NB4 (cell line): ENCODE measurements at regions not wholly inside any gene's neighbourhood (a gene's known extent, or its start where the extent isn't known, plus 50 kb on each side); places are given as distances from the start of the nearest gene placed in this dataset.

ENCODE experiments used
- POLR2A ChIP-seq: IDR thresholded peaks from 2 replicates; pipeline ENCODE4 v1.6.1; 2011; ENCODE audit warnings: mild to moderate bottlenecking; ENCODE audit not compliant: insufficient read length; ENCODE audit errors: extremely low read depth
- TF ChIP-seq, protein P1 (sequence below): IDR thresholded peaks from one replicate; pipeline ENCODE4 v1.5.1; 2012; ENCODE audit warnings: low read depth, low read length
- TF ChIP-seq, protein P2 (sequence below): IDR thresholded peaks from 2 replicates; pipeline ENCODE4 v1.6.1; 2011; ENCODE audit warnings: low read depth, low read length

DNA sequence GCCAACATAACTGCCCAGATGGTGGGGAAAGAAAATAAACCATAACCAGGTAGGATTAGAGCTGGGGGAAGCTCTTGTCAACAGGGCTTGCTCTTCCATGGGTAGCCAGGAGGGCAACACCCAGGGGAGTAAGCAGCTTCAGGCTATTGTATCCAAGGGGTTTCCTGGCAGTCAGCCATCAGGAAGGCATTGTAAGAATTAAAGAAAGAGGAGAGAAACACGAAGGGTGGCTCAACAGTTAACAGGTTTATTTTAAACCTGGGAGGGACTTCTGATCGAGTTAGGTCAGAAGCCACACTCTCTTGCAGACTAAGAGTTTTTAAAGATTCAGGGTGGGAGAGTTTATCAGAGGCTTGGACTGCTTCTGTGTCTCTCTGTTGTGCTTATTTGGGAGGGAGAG is 114.2 kb downstream of the QRSL1 start:
- no peak for TF ChIP-seq POLR2A
- TF ChIP-seq, protein P1, sequence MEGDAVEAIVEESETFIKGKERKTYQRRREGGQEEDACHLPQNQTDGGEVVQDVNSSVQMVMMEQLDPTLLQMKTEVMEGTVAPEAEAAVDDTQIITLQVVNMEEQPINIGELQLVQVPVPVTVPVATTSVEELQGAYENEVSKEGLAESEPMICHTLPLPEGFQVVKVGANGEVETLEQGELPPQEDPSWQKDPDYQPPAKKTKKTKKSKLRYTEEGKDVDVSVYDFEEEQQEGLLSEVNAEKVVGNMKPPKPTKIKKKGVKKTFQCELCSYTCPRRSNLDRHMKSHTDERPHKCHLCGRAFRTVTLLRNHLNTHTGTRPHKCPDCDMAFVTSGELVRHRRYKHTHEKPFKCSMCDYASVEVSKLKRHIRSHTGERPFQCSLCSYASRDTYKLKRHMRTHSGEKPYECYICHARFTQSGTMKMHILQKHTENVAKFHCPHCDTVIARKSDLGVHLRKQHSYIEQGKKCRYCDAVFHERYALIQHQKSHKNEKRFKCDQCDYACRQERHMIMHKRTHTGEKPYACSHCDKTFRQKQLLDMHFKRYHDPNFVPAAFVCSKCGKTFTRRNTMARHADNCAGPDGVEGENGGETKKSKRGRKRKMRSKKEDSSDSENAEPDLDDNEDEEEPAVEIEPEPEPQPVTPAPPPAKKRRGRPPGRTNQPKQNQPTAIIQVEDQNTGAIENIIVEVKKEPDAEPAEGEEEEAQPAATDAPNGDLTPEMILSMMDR = no peak
- TF ChIP-seq, protein P2, sequence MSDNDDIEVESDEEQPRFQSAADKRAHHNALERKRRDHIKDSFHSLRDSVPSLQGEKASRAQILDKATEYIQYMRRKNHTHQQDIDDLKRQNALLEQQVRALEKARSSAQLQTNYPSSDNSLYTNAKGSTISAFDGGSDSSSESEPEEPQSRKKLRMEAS = no peak
